Right renal cortex interstitium (tissue), 3 donors: ENCODE measurements at regions not wholly inside any gene's neighbourhood (a gene's known extent, or its start where the extent isn't known, plus 50 kb on each side); places are given as distances from the start of the nearest gene placed in this dataset.

Source experiments
- DNase-seq, 3 donors: peaks; one replicate each; pipeline ENCODE4 v3.0.0-alpha.2; 2013; ENCODE audit warnings: low read depth in 3 of 3, low spot score in 2 of 3

DNA sequence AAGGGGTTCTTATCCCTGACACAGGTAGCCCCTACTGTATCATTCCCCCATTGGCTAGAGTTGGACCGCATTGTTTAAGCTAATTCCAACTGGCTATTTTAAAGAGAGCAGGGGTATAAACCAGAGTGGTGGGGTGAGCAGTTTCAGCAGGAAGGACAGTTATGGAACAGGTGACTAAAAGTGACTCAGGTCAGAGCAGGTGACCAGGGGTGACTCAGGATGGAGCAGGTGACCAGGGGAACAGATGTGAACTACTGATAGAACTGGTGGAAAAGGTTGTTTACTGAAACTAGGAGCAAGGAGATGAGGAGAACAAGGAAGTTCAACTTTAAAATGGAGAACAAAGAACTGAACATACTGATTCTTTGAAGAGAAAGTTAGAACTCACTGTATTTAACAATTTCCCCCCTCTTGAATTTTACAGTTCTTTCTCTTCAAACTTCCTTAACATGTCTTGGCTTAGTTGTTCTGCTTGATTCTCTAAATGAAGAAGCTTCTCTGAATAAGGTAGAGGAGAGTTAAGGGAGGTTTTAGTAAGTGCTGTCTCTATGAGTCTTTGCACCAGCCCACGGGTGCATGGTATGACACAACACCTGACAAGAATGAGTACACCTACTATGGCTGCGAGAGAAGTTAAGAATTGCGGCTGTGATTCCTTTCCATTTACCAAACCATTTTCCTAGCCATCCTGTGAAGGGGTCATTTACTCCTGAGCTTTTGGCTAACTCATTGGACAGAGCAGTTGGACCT is 83.4 kb upstream of the WNT7A start:
- DNase-seq, result no peak

DNA sequence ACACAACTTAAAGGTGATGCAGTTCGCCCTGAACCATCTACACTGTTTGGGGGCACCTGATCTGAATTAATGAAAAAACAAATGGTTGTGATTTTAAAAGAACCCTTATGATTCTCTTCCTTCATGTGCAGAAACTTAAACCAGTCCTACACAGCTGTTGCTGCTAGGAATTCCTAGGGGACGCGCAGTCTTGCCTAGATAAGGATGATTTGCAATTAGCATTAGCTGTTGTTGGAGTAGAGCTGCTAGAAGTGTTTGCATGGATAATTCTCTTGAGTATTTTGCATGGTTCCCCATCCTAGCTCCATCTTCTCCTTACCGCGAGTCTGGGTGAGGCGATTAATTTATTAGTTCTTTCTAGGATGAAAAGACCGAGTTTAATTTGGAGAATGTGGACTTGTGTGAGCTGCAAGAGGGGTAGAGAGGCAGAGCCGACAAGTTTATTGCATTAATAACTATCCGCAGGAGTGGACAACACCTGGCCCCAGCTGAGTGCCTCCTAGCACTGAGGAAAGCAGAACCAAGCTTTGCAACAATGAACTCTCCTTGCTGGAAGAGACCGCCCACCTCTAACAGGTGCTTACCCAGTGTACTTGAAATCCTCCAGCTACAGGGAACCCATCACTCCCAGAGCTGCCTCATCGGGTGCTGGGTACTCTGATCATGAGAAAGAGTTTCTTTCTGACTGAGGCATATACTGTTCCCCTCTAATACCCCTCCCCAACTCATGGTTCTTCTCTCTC is 75.0 kb upstream of the WNT7A start:
- DNase-seq, result no peak

DNA sequence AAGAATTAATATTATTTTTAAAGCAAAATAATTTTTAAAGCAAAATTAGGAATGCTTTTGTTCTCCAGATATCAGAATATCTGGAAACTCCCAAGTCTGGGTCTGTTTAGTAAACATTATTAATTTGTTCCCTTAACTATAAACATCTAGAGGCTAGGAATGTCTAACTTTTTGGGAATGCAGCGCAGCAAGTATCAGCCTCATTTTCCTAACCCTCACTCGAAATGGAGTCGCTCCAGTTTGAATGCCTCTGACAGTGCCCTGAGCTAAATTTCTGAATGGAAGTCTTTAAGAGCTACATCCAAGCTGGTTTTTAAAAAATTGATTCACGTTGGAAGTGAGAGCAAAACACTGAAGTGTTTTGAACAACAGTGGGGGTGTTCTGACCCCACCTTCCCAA is 74.4 kb upstream of the WNT7A start:
- no peak for DNase-seq

DNA sequence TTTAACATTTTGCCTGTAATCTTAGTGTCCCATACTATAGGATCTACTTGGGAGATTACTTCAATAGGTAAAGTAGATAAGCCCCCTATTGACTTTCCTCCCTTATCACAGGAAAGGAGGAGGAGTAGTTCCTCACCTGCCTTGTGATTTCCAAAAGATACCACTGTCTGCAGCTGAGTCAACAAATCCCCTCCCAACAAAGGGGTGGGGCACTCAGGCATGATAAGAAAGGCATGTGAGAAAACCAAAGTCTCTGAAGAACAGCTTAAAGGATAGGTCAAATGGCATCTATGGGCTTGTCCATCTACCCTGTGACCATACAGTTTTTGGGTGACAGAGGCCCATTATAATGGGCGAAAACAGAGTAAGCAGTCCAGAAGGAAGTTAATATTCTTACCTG is 71.3 kb upstream of the WNT7A start:
- DNase-seq, result no peak

DNA sequence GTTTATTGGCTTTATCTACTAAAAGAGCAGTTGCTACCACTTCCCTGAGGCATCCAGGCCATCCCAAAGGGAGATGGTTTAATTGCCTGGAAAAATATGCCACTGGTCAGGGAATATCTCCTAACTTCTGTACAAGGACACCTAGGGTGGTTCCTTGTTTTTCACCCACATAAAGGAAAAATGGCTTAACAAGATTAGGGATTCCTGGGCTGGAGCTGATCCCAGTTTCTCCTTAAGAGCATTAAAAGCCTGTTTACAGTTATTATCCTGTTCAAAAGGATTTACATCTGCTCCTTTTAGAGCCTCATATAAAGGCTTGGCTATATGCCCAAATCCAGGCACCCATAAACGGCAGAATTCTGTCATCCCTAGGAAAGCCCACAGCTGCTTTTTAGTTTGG is 70.2 kb upstream of the WNT7A start:
- DNase-seq, result no peak

DNA sequence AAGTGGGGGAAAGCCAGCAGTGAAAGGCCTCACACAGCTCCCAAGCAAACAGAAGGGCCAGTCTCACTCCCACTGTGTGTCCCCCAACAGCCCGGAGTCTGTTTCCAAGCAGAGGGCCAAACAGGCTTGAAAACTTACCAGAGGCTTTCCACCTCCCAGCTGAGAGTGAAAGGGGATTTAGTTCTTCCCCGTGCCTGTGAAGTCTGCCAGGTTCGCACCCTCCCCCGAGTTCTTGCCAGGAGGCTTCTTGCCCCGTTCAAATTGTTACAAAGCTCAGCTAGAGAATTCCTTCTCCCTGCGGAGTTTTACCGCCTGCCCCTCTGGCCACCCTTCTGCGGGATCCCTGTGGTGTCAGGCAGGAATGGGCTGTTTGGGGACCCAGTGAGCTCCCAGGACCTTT is 68.0 kb upstream of the WNT7A start:
- DNase-seq, result no peak

DNA sequence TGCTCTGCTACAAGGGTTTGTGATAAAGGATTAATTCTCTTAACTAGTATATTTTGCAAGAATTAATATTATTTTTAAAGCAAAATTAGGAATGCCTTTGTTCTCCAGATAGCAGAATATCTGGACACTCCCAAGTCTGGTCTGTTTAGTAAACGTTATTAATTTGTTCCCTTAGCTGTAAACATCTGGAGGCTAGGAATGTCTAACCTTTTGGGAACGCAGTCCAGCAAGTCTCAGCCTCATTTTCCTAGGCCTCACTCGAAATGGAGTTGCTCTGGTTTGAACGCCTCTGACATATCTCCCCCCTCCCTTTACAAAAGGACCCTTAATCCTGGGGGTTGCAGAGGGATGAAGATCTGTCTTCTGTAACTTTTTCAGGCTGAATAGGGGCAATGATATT is 59.3 kb upstream of the WNT7A start:
- no peak for DNase-seq

DNA sequence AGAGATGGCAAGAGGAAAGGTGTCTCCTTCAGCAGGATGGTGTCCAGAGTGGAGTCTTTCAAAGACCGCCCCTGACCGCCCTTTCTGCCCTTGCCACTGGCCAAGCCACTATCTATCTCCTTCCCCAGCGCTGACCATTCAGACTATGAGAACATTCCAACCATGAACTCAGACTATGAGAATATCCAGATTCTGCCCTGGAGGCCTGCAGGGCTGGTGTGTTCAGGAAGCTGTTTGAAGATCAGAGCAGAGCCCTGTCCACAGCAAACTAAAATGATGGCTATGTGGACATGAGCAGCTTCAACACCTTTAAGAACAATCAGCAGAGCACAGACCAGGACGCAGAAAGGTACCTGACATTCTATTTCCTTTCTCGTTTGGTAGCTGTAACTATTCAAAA is 57.3 kb upstream of the WNT7A start:
- no peak for DNase-seq

DNA sequence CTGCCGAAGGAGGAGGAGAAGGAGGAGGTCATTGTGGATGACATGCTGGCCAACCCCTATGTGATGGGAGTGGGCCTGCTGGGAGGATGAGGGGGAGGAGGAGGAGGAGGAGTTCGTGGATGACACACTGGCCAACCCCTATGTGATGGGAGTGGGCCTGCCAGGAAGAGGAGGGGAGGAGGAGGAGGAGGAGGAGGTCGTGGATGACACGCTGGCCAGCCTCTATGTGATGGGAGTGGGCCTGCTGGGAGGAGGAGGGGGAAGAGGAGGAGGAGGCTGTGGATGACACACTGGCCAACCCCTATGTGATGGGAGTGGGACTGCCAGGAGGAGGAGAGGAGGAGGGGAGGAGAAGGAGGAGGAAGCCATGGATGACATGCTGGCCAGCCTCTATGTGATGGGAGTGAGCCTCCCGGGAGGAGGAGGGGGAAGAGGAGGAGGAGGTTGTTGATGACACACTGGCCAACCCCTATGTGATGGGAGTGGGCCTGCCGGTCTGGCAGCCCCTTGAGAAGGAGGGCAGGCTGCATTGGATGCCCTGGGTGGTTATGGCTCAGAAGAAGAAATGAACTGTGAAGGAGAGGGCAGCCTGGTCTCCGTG is 55.7 kb upstream of the WNT7A start:
- DNase-seq, result no peak

DNA sequence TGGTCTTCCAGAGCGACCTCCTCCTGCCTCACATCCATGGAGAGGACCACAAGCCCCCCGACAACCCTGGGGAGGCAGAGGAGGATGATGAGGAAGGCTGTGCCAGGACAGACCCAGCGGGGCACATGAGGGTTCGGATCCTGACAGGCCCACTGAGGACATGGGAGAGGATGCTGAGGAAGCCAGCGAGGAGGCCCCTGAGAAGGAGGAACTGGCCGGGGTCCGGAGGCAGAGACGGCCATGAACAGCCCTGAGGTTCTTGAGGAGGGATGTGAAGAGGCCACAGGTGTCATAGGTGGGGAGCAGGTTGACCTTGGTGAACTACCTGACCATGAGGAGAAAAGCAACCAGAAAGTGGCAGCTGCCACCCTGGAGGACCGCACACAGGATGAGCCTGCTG is 54.9 kb upstream of the WNT7A start:
- no peak for DNase-seq

DNA sequence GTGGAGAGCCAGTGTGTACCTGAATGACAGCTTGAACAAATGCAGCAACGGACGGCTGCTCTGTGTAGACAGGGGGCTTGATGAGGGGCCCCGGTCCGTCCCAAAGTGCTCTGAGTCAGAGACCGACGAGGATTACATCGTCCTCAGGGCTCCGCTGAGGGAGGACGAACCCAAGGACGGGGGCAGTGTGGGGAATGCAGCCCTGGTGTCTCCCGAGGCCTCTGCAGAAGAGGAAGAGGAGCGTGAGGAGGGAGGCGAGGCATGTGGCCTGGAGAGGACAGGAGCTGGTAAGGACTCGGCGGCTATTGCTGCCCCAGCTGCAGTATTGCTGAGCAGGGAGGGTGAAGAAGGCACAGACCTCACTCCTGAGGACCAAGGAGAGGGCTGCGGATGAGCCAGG is 54.4 kb upstream of the WNT7A start:
- no peak for DNase-seq

DNA sequence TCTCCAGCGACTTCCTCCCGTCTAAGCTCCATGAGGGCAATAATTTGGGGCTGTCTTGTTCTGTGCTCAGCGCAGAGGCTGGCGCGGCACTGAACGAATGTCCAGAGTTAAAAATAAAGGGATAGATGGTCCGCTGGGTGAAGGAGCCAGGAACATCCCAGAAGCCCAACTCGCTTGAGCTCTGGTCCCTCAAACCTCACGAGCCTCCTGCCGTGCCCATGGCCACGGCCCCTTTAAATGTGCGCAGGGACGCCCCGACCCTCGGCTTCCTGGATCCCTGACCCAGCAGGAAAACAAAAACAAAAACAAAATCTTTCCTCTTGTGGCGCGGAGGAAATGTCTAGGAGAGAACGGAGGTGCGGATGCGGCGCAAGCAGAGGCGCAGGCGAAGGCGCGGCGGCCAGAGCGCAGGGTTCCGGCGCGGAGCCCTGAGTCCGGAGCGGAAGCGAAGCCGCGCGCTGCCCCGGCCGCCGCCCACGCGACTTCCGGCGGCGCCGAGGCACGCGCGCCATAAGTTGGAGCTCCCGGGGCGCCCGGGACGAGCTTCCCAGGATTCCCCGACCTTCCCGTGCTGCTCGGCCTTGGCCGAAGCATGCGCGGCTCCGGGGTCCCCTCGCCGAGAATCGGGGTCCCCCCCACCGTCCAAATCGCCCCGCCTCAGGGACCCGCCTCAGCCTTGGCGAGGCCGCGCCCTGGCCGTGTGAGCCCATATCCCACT is 52.9 kb upstream of the WNT7A start:
- peak in 2 of 3 donors; percentile 6 to 29 for DNase-seq

DNA sequence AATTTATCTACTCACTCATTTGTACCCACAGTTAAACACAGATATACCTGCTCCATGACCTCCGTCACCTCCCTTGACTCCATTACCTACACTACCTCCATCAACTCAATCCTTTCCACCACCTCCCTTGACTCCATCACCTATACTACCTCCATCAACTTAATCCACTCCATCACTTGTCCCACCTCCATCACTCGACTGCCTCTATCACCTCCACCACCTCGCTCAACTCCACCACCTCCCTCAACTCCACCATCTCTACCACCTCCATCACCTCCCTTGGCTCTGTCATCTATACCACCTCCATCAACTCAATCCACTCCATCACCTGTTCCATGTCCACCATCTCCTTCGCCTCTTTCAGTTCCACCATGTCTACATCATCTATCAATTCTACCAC is 51.3 kb upstream of the WNT7A start:
- DNase-seq, result no peak
